Panc1 (cell line): ENCODE measurements at regions not wholly inside any gene's neighbourhood (a gene's known extent, or its start where the extent isn't known, plus 50 kb on each side); places are given as distances from the start of the nearest gene placed in this dataset.

Source experiments
- ATAC-seq: fragments of 200-7000 bp; cut with Tn5 transposase; 2 replicates; pipeline ENCODE4 v1.9.1; 2020; ENCODE audit warnings: mild to moderate bottlenecking, moderate library complexity
- BruUV-seq: library from RNA; stranded (reverse); fragments of 400-500 nt; replicated peaks from 2 replicates; lab custom pipeline; 2021; lab: Mats Ljungman, UMichigan
- CTCF ChIA-PET: fragments of 300-600 bp; sonication (Branson Sonifier 250); formaldehyde crosslinking; loops from one replicate; lab custom pipeline; 2022; ENCODE audit warnings: antibody characterized with exemption; lab: Charles Lee
- POLR2A ChIA-PET: fragments of 300-600 bp; sonication (Branson Sonifier 250); formaldehyde crosslinking; loops from one replicate; lab custom pipeline; 2022; ENCODE audit warnings: antibody characterized with exemption; lab: Charles Lee
- DNase-seq: peaks from one replicate; pipeline ENCODE4 v3.0.0-alpha.2; 2010; ENCODE audit warnings: low read depth, low spot score
- H3K27ac ChIP-seq: 2 replicates; pipeline ENCODE4 v1.5.1; 2011; ENCODE audit warnings: mild to moderate bottlenecking, low read length, inconsistent platforms
- H3K27me3 ChIP-seq: fragments of 200-500 bp; sonication (Bioruptor generic); 2 replicates; pipeline ENCODE4 v1.6.0; 2014; ENCODE audit warnings: low read length, inconsistent platforms; ENCODE audit not compliant: control insufficient read depth, insufficient read depth
- H3K36me3 ChIP-seq: fragments of 200-500 bp; sonication (Bioruptor generic); 2 replicates; pipeline ENCODE4 v1.5.1; 2014; ENCODE audit warnings: inconsistent platforms, mild to moderate bottlenecking, low read length, moderate library complexity; ENCODE audit not compliant: control insufficient read depth, insufficient read depth
- H3K4me1 ChIP-seq: 2 replicates; pipeline ENCODE4 v1.5.1; 2011; ENCODE audit warnings: inconsistent platforms, mild to moderate bottlenecking, low read length, moderate library complexity; ENCODE audit not compliant: control insufficient read depth, insufficient read depth
- H3K4me3 ChIP-seq, 2 experiments: 2 replicates each; pipeline ENCODE4 v1.5.1; 2011 to 2012; ENCODE audit warnings: low read depth in 2 of 2, low read length in 2 of 2, mild to moderate bottlenecking in 2 of 2, inconsistent platforms in 1 of 2, moderate library complexity in 1 of 2
- H3K9me3 ChIP-seq: fragments of 200-500 bp; sonication (Bioruptor generic); 2 replicates; pipeline ENCODE4 v1.5.1; 2014; ENCODE audit warnings: low read depth, mild to moderate bottlenecking, inconsistent platforms, low read length, moderate library complexity; ENCODE audit not compliant: control insufficient read depth, insufficient read depth
- POLR2AphosphoS5 ChIP-seq: IDR thresholded peaks from 2 replicates; pipeline ENCODE4 v1.6.1; 2012; ENCODE audit warnings: mild to moderate bottlenecking, low read depth, low read length, moderate library complexity
- REST ChIP-seq, 2 experiments: IDR thresholded peaks; 2 replicates each; pipeline ENCODE4 v1.6.1; 2011 to 2012; ENCODE audit warnings: low read depth in 2 of 2, control low read depth in 1 of 2, low read length in 1 of 2, mild to moderate bottlenecking in 1 of 2, moderate library complexity in 1 of 2; ENCODE audit not compliant: insufficient read depth in 1 of 2
- SIN3A ChIP-seq: IDR thresholded peaks from 2 replicates; pipeline ENCODE4 v1.6.1; 2012; ENCODE audit warnings: low read depth, mild to moderate bottlenecking, low read length, moderate library complexity, borderline replicate concordance; ENCODE audit not compliant: insufficient read depth
- TCF7L2 ChIP-seq: IDR thresholded peaks from 2 replicates; pipeline ENCODE4 v1.6.1; 2011; ENCODE audit warnings: mild to moderate bottlenecking, low read depth, low read length, inconsistent platforms
- in situ Hi-C: cut with HindIII; loops from 2 replicates; pipeline ENCODE4 v1.10.0; 2016; ENCODE audit warnings: low sequenced_read_pairs, low pct_unique_long_range_greater_than_20kb
- intact Hi-C: fragments of 100-400 bp; cut with micrococcal nuclease; formaldehyde crosslinking; loops from one replicate; pipeline ENCODE4 v1.10.0; 2022; ENCODE audit not compliant: unreplicated experiment
- TF ChIP-seq, protein P1 (sequence below): fragments of 450-650 bp; IDR thresholded peaks from 2 replicates; pipeline ENCODE4 v1.5.1; 2017; ENCODE audit warnings: mild to moderate bottlenecking

GRCh38 chr19:30097746-30098280 lies 155.8 kb downstream of the URI1 start:
- in situ Hi-C loops (no loop called here), intact Hi-C loops (no loop called here)
- ChIA-PET POLR2A (no interaction called here), CTCF (no interaction called here)
- H3K27me3 ChIP-seq = no peaks in the 10 kb centered on the region
- no peak for DNase-seq
- no TSS peak for BruUV-seq
- H3K36me3 ChIP-seq = no peaks in the 10 kb centered on the region
- TF ChIP-seq POLR2AphosphoS5 = no peak
- TF ChIP-seq REST (IDR thresholded peaks at IDR 0.05; ENCODE audit: insufficient read depth in 1 of 2, low read depth in 2 of 2, low read length in 1 of 2) = no peak
- TF ChIP-seq, protein P1, sequence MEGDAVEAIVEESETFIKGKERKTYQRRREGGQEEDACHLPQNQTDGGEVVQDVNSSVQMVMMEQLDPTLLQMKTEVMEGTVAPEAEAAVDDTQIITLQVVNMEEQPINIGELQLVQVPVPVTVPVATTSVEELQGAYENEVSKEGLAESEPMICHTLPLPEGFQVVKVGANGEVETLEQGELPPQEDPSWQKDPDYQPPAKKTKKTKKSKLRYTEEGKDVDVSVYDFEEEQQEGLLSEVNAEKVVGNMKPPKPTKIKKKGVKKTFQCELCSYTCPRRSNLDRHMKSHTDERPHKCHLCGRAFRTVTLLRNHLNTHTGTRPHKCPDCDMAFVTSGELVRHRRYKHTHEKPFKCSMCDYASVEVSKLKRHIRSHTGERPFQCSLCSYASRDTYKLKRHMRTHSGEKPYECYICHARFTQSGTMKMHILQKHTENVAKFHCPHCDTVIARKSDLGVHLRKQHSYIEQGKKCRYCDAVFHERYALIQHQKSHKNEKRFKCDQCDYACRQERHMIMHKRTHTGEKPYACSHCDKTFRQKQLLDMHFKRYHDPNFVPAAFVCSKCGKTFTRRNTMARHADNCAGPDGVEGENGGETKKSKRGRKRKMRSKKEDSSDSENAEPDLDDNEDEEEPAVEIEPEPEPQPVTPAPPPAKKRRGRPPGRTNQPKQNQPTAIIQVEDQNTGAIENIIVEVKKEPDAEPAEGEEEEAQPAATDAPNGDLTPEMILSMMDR = no peak
- no peak for TF ChIP-seq TCF7L2
- TF ChIP-seq SIN3A = no peak
- H3K9me3 ChIP-seq = no peaks in the 10 kb centered on the region
- no peak overlapping the region for H3K27ac ChIP-seq
- H3K4me1 ChIP-seq = no peaks in the 10 kb centered on the region
- no peak overlapping the region for H3K4me3 ChIP-seq
- ATAC-seq = no peak

DNA sequence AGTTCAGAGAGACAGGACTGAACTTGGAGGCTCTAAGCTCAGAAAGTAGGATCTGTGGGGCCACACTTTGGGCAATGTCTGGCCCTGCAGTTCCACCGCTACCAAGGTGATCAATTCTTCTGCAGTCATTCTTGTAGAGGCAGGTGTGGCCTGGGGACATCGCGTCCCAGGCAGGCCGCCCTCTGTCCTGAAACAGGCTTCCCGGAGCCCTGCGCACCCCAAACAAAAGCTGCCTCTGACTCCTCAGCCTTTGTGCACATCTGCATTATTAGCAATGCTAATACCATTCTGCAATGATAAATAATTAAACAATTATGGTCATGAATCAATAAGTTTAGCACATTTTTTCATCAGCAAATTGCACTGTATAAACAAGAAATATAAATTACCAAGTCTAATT lies 160.2 kb downstream of the URI1 start:
- no peak overlapping the region for H3K27ac ChIP-seq
- H3K27me3 ChIP-seq = no peaks in the 10 kb centered on the region
- BruUV-seq = no TSS peak
- POLR2A ChIA-PET = no interaction called here
- ATAC-seq (no peak), DNase-seq (no peak)
- CTCF ChIA-PET = no interaction called here
- no peaks in the 10 kb centered on the region for H3K4me1 ChIP-seq
- no peak overlapping the region for H3K4me3 ChIP-seq
- H3K36me3 ChIP-seq = no peaks in the 10 kb centered on the region
- H3K9me3 ChIP-seq = no peaks in the 10 kb centered on the region
- intact Hi-C loops = no loop called here
- no peak for TF ChIP-seq POLR2AphosphoS5
- TF ChIP-seq SIN3A = no peak
- TF ChIP-seq TCF7L2 = no peak
- no peak for TF ChIP-seq REST (IDR thresholded peaks at IDR 0.05; ENCODE audit: insufficient read depth in 1 of 2, low read depth in 2 of 2, low read length in 1 of 2)
- TF ChIP-seq, protein P1 = no peak
- in situ Hi-C loops = no loop called here
